ENCODE measurements at regions not wholly inside any gene's neighbourhood (a gene's known extent, or its start where the extent isn't known, plus 50 kb on each side); places are given as distances from the start of the nearest gene placed in this dataset.

DNA sequence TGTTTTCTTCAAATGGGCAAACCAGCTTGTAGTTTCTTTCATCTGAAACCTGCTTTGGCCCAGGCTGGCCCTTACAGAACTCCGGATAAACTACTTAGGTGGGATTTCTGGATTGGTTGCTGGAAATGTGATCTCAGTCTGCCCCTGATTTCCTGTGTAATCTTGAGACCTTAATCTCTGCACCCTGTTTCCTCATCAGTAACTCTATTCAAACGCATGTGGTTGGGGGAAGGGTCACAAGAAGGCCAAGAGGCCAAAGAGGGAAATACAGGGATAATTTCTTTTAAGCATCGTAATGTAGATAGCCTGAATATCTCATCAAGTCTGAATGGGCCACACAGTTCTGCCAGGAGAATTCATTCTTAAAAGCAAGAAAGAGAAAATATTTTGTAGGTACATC is 483.6 kb downstream of the LTN1 start:
- no peak for TF ChIP-seq POLR2A (IDR thresholded peaks at IDR 0.05; ENCODE audit: low read length)
- TF ChIP-seq GATA1 (IDR thresholded peaks at IDR 0.05; ENCODE audit: low read depth, low read length): no peak
